ENCODE measurements at regions not wholly inside any gene's neighbourhood (a gene's known extent, or its start where the extent isn't known, plus 50 kb on each side); places are given as distances from the start of the nearest gene placed in this dataset.

DNA sequence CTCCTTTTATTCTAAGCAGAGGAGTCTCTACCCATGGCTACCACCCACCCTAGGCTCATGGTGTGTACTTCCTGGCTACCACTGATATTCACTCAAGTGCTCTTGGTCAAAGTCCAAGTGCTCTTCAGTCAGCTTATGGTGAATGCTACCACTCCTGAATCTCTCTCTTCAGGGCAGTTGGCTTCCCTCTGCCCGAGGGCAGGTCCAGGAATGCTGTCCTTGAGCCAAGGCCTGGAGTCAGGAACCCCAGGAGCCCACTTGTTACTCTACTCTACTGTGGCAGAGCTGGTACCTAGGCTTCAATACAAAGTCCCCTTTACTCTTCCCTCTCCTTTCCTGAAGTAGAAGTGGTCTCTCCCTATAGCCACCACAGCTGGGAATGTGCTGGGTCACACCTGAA, 226.0 kb downstream of the DIPK2A start:
- TF ChIP-seq POLR2A (IDR thresholded peaks at IDR 0.05): no peak
- TF ChIP-seq, protein P1, sequence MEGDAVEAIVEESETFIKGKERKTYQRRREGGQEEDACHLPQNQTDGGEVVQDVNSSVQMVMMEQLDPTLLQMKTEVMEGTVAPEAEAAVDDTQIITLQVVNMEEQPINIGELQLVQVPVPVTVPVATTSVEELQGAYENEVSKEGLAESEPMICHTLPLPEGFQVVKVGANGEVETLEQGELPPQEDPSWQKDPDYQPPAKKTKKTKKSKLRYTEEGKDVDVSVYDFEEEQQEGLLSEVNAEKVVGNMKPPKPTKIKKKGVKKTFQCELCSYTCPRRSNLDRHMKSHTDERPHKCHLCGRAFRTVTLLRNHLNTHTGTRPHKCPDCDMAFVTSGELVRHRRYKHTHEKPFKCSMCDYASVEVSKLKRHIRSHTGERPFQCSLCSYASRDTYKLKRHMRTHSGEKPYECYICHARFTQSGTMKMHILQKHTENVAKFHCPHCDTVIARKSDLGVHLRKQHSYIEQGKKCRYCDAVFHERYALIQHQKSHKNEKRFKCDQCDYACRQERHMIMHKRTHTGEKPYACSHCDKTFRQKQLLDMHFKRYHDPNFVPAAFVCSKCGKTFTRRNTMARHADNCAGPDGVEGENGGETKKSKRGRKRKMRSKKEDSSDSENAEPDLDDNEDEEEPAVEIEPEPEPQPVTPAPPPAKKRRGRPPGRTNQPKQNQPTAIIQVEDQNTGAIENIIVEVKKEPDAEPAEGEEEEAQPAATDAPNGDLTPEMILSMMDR (IDR thresholded peaks at IDR 0.05): no peak

Measured in lower leg skin (tissue), 3 donors.